NB4 (cell line): ENCODE measurements at regions not wholly inside any gene's neighbourhood (a gene's known extent, or its start where the extent isn't known, plus 50 kb on each side); places are given as distances from the start of the nearest gene placed in this dataset.

Experiments used
- DNase-seq: peaks from one replicate; pipeline ENCODE4 v3.0.0; 2010; ENCODE audit warnings: low read depth
- H3K4me3 ChIP-seq: one replicate; pipeline ENCODE4 v1.5.1; 2011; ENCODE audit warnings: mild to moderate bottlenecking, low read depth, low read length, moderate library complexity
- CTCF ChIP-seq: IDR thresholded peaks from one replicate; pipeline ENCODE4 v1.5.1; 2012; ENCODE audit warnings: low read depth, low read length
- MAX ChIP-seq: IDR thresholded peaks from 2 replicates; pipeline ENCODE4 v1.6.1; 2011; ENCODE audit warnings: low read depth, low read length
- MYC ChIP-seq: IDR thresholded peaks from 2 replicates; pipeline ENCODE4 v1.6.1; 2011; ENCODE audit warnings: low read depth, low read length
- POLR2A ChIP-seq: IDR thresholded peaks from 2 replicates; pipeline ENCODE4 v1.6.1; 2011; ENCODE audit warnings: mild to moderate bottlenecking; ENCODE audit not compliant: insufficient read length; ENCODE audit errors: extremely low read depth

- TF ChIP-seq CTCF (no peak), MAX (no peak), MYC (no peak), POLR2A (no peak)
- DNase-seq = no peak
- no peak overlapping the region for H3K4me3 ChIP-seq
Observed at GRCh38 chr5:82362636-82363035, 84.5 kb upstream of the RPS23 start.

GRCh38 chr5:82360022-82360421 lies 81.9 kb upstream of the RPS23 start:
- no peak for DNase-seq
- no peak for TF ChIP-seq MYC
- TF ChIP-seq MAX = no peak
- no peak for TF ChIP-seq POLR2A
- TF ChIP-seq CTCF = no peak
- no peak overlapping the region for H3K4me3 ChIP-seq

GRCh38 chr5:82359272-82359671 lies 81.1 kb upstream of the RPS23 start:
- TF ChIP-seq MAX = no peak
- no peak for TF ChIP-seq POLR2A
- TF ChIP-seq MYC = no peak
- no peak for TF ChIP-seq CTCF
- no peak for DNase-seq
- H3K4me3 ChIP-seq = no peak overlapping the region

- DNase-seq = no peak
- TF ChIP-seq MYC (no peak), CTCF (no peak), POLR2A (no peak), MAX (no peak)
- no peak overlapping the region for H3K4me3 ChIP-seq
Observed at GRCh38 chr5:82358457-82358856, 80.3 kb upstream of the RPS23 start.

- TF ChIP-seq MAX (no peak), CTCF (no peak), POLR2A (no peak)
- peak; percentile 8 for DNase-seq
- H3K4me3 ChIP-seq = no peak overlapping the region
Observed at GRCh38 chr5:82356808-82357671, 78.9 kb upstream of the RPS23 start.

GRCh38 chr5:82356021-82356420 lies 77.9 kb upstream of the RPS23 start:
- no peak overlapping the region for H3K4me3 ChIP-seq
- DNase-seq = no peak
- TF ChIP-seq MYC (no peak), CTCF (no peak), POLR2A (no peak), MAX (no peak)
